HG02973 (cell line): ENCODE measurements at regions not wholly inside any gene's neighbourhood (a gene's known extent, or its start where the extent isn't known, plus 50 kb on each side); places are given as distances from the start of the nearest gene placed in this dataset.
"Not testable (repeated sequence)": the region's sequence is repeated elsewhere in the genome, so short reads cannot be mapped to it uniquely, and the experiment has no call there.

ENCODE experiments used
- ATAC-seq: cut with Tn5 transposase; IDR thresholded peaks from one replicate; pipeline ENCODE4 v1.9.1; 2021; ENCODE audit warnings: moderate library complexity; ENCODE audit not compliant: unreplicated experiment

DNA sequence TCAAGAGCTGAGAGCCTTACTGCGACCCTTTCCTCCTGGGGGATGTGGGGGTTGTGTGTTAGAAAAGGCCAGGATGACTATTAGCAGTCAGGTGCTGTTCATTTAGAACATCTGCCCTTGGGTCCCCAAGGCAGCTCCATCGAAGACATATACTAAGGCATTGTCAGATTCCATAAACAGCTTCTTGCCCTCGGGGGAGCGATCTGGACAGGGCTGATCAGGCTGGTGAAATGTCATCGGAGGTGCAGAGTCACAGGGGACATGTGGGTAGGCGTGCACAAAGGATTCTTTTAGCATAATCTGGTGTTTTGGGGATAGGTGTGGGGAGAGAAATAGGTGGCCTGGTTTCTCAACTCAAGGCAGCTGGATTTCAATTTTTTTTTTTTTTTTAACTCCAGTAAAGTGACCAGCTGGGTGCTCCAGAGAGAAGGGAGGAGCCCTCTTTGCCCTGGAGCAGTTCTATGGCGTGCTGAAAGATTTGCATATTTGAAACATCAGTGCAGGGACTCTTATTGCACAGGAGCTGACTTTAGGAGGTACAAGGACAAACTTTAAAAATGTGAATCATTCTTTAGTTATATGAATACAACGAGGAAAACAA is 160.1 kb downstream of the SUDS3 start:
- ATAC-seq, result no peak

DNA sequence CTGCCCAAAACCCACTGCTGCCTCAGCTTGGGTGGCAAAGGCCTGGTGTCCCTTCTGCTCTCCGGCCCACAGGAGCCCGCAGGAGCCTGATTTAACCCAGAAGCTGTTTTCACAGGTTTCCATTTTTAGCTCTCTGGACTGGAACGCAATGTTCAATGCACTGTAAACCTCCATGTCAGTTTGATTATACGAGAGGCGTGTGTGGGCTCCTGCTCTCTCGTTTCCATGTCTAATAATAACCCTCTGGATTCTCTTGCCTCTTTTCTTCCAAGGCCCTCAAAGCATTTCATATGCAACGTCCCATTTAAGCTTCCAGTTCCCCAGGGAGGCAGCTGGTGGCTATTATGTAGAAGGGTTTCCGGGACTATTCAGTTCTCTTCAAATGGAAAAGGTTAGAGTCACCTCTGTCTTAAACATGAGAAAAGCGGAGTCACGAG is 161.1 kb downstream of the SUDS3 start:
- no peak for ATAC-seq

DNA sequence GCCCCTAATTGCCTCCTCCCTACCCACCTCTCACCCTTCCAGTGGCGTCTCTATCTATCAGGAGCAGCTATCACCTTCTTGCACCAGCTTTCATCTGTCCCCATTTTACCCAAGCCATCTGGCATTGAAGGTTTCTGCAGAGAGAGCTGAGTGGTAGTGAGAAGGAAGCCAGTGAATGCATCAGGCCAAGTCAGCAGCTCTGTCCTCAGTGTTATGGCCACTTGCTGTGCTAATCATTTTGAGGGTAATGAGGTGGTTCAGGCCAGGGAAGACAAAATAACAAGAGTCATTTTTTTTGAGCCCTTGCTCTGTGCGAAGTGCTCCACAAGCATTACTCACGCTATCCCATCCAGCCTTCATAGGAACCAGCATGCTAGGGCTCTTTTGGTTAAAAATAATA is 164.7 kb downstream of the SUDS3 start:
- no peak for ATAC-seq

DNA sequence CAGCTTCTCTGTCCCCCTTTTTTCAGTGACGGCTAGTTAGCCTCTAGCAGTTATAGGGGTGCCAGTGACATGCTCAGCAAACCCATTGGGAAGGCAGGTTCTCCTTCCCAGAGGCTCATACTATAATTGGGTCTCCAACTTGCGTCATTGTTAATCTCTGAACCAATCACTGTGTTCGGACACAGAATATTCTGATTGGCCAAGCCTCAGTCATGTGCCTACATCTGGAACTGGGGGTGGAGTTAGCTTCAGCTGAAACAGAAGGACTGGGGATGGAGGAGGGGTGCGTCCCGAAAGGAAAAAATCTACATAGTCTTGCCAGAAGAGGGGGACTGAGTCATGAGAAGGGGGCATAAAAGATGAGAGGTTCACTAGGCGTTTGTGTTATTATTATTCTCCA is 165.6 kb downstream of the SUDS3 start:
- no peak for ATAC-seq

DNA sequence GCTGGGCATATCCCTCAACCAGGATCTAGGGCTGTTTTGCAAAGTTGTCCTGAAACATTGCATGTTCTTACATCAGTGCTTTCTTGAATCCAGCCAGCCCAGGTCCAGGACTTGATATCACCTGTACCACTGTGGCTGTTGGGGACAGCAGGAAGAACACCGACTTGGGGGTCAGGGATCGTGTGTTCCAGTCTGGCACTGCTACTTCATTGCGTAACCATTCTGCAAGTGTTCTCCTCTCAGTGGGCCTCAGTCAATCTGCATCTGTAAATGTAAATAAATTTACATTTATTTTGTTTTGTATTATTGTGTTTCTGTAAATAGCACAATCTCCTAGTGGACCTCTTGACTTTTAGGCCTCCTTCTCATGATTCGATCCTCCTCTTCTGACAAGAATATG is 167.3 kb downstream of the SUDS3 start:
- ATAC-seq, result no peak

DNA sequence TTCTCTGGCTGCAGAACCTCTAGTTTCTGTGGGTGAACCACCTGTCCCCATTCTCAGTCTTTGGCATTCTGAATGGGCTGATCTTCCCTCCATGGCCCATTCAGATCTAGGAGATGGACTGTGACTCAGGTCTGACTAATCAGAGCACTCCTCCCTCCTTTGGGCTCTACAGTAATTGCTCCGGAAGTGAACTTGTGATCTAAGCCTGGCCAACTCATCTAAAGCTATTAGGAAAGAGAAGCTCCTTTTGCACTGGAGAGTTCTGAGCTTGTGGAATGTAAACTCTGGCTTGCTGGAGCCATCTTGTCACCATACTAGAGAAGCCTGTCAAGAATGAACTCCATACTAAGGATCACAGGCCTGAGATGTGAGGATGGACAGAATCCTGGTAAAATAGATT is 168.2 kb downstream of the SUDS3 start:
- no peak for ATAC-seq

DNA sequence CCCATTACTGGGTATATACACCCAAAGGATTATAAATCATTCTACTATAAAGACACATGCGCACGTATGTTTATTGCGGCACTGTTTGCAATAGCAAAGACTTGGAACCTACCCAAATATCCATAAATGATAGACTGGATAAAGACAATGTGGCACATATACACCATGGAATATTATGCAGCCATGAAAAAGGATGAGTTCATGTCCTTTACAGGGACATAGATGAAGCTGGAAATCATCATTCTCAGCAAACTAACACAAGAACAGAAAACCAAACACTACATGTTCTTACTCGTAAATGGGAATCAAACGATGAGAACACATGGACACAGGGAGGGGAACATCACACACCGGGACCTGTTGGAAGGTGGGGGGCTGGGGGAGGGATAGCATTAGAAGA is 171.3 kb downstream of the SUDS3 start:
- not testable (repeated sequence) for ATAC-seq

DNA sequence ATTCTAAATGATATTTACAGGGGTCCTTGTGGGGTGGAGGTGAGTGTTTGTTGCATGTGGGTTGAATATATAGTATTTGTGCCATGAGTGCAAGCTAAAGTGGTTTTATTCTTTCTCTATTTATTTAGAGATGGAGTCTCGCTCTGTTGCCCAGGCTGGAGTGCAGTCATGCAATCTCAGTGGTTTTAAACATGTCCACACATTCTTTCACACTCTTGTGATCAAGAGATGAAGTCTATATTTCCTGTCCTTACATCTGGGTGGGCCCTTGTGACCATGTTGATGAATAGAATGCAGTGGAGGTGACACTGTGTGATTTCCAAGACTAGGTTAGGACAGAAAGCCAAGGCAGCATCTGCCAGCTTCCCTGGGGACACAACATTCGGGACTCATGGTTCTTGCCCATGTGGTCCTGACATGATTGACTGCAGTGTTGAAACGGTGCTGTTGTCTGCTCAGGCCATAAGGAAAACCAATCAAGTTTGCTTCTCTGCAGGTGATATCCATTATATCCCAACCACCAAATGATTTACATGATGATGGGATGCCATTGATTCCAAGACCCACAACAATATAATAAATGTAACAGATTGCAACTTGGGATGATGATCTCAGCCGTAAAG is 172.6 kb downstream of the SUDS3 start:
- ATAC-seq, result no peak

DNA sequence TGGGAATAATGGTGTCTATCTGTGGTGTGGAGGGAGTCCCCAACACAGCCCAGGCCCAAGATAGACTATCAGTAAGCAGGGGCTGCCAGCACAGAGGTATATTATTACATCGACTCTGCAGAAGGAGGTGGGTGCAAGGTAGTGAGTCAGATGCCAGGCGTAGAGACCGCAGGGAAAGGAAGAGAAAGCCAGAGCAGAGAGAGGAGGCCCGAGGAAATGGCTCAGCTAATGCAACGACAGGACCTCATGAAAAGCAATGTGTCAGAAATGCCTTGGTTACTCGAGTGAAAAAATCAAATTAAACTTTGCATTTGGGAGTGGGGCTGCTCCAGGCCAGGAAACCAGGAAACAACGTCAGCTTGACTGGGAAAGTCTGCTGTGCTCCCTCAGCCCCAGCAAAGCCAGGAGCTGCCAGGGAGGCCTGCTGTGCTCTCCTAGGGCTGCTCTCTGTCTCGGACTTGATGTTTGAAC is 173.2 kb downstream of the SUDS3 start:
- ATAC-seq, result no peak

DNA sequence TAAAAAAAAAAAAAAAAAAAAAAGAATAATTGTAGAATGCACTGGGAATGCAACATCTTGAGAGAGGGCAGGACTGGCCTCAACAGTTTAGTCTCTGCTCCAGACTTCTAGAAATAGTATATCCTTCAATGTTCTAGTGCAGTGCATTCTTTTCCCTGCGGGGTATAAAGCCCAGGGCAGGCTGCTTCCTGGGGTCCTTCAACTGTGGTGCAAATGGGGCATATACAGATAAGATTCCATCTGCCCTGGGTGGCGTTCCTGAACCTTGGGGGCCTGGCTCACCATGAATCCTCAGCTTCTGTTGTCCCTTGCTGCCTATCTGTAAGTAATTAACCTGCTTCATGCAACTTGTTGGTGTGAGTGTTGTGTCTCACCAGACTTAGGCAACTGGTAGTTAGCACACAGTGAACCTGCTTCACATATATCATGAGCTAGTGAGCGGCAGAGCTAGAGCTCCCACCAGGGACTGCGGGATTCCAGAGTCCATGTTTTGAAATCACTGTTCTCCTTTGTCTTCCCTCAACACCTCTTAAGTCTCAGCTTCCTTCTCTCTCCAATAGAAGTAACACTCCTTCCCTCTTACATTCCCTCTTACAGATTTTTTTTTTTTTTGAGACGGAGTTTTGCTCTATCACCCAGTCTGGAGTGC is 177.6 kb downstream of the SUDS3 start:
- ATAC-seq, result no peak

DNA sequence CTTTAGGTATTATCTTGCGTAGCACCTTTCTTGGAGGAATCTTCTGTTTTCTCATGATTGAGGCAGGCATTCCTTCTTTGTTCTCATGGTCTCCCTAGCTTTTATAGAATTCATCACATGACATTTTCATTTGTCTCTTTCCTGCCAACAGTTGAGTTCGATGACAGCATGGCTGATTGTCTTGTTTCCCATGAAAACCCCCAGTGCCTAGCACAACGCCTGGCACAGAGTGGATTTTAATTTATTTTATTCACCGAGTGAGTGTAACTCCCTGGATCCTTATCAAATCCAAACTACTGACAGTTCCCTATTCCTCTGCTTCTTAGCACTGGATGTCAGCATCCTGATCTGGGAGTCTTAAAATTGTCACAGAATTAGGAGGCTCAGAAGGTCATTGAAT is 182.6 kb downstream of the SUDS3 start:
- no peak for ATAC-seq

DNA sequence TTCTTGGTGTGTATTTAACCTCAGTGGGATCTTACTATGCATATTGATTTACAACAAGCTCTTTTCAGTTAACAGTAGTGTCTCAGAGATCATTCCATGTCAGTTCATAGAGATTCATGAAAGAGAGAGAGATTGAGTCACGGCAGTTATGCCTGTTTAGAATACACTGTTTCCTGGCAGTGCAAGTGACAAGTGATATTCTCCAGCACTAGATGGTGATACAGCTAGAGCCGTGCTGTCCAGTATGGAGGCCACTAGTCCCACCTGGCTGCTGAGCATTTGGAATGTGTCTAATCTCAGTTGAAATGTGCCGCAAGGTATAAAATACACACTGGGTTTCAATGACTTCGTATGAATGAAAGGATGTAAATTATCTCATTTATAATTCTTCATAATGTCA is 184.4 kb downstream of the SUDS3 start:
- ATAC-seq, result no peak

DNA sequence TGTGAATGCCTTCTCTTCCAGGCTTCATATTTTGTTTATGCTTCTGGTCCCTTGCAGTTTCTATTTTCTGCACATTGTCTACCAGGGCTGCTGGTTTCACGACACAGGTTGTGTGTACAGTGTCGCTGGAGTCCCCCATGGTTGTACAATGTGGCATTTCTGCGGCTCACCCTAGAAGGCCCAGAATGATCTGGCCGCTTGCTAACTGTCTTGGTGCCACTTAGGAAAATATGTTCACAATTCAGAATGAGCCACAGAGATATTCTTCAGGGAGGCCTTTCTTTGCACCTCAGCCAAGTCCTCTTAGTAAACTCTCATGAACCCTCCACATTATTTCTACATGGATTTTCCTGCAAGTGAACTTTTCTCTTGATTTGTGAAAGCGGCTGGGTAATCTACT is 195.4 kb downstream of the SUDS3 start:
- ATAC-seq, result no peak

DNA sequence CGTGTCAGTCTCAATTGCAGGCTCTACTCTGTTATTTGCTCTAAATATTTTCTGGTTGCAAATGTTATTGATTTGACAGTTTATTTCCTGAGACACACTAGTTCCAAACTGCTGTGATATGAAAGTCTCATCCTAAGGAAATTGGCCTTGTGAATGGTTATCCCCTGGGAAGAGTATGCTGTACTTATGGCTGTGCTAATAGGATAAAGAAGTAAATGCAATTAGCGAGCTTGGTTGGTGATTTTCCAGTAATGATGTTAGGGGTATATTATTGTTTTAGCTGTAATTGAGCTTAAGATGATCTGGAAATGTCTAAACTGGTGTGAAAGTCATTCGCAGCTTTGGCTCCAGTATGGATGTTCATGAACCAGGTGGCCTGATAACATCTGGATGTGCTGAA is 197.9 kb downstream of the SUDS3 start:
- no peak for ATAC-seq

DNA sequence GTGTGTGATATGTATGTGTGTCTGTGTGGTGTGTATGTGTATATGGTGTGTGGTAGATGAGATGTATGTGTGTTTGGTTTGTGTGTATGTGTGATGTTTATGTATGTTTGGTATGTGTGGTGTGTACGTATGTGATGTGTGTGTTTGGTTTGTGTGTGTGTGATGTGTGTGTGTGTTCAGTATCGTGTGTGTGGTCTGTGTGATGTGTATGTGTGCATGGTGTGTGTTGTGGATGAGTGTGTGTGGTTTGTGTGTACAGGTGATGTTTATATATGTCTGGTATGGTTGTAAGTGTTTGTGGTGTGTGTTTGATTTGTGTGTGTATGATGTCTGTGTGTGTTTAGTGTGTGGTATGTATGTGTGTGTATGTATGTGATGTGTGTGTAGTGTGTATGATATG is 199.4 kb downstream of the SUDS3 start:
- ATAC-seq, result no peak

DNA sequence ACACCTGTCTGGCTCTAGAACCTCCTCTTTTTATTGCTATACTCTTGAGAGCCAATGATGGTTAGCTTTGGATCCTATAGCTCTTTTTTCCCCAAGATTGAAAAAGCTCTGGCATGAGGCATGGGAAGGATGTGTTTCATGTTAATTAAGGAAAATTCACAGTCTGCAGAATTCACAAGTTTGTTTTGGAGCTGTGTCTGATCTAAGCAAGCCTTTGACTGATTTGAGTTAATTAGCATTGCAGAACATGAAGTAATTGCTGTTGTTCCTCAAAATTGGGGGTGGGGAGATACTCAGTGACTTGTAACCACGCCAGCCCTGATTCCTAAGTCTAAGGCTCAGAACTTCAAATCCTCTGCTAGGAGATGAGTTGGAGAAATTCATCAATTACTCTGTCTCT is 205.0 kb downstream of the SUDS3 start:
- no peak for ATAC-seq

DNA sequence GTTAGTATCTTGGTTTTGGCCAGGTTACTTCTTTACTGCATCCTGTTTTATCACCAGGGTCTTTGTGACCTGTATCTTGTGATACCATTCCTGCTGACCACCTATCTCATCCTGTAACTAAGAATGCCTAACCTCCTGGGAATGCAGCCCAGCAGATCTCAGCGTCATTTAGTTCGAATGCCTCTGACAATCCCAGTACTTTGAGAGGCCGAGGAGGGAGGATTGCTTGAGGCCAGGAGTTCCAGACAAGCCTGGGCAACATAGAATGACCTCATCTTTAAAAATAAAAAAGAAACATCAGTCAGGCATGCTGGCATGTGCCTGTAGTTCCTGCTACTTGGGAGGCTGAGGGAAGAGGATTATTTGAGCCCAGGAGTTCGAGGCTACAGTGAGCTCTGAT is 206.5 kb downstream of the SUDS3 start:
- ATAC-seq, result no peak

DNA sequence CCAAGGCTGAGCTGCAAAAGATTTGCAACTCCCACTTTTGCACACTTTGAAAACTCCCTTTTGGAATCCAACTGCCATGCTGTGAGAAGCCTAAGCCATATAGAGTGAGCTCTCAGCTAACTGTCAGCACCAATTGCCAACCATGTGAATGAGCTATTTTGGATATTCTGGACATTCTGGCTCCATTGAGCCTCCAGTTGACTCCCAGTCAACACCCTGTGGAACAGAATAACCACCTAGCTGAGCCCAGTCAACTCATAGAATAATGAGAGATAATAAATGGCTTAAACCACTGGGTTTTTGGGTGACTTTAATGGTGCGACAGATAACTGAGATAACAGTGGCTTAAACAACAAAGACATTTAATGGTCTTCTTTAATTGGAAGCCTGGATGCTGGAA is 210.1 kb downstream of the SUDS3 start:
- no peak for ATAC-seq

DNA sequence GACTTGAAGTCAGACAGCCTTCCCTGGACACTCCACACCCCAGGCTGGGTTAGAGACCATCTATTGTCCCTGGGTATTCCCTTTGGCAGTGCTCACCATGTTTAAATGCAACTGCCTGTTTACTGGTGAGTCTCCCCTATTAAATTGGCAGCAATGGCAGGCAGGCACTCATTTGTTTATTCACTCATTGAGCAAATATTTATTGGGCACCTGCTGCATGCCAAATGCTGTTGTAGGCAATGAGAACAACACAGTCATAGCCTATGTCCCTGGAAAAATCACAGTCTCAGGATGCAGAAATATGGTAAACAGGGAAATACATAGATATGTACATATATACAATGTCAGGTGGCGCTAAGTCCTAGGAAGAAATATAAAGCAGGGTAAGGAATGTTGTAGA is 212.8 kb downstream of the SUDS3 start:
- no peak for ATAC-seq

DNA sequence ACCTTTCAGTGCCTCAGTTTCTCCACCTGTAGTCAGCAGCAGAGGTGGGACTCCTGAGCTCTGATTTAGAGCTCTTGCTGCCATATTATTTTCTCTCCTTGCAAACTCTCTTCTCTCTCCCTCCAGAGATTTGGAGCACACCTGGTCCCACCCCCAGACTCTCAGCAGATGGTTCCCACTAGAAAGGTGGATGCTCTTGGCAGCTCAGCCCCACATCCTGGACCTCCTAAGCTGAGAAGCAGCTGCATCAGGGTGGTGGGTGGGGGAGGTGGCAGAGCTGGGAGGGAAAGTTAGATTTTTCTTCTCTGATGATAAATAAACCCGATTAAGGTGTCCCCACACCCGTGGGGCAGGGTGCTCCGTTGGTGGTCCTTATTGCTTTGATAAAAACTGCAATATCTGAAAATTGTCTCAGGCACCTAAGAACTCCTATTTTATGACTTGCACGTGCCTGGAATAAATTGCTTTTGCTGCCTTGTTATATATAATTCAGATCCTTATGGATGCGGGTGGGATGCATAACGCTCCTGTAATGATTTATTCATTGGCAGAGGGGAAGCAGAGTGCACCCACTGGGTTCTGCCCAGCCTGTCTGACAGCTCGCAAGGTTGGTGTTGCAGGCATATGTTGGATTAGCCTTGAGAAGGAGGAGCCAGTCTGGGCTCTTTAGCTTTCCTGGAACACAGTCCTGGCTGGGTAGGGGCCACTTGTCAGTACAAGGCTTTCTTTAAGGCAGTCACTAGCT is 214.2 kb downstream of the SUDS3 start:
- ATAC-seq, result no peak

DNA sequence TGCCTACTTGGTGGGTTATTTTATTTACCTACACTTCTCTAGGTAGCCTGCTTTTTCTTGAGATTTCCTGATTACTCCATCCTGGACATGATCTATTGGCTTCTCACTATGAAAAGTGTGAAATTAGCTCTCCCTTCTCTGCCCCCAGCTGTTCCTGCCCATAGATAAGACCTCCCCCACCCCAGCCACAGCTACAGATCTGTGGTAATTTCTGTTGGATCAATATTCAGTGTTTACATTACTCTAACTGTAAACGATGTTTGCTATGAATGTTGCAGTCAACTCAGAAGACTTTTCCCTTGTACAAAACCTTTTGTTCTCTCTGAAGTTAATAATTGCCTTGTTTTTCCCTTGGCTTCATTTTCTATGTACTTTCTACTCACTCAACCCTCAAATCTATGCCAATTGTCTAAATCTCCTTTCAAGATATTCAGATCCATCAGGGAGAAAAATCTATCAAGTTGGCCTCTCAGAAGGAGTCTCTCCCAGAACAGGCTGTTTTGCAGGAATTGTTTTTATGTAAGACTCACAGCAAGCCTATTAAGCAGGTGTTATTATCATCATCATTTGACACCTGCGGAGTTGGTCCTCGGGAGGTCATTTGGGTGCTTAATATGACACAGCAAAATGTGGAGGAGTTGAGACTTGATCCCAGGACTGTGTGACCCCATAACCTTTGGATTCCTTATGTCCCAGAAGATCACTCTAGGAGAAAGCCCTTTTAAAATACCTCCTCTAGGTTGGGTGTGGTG is 227.4 kb downstream of the SUDS3 start:
- ATAC-seq, result no peak
